NT2/D1 (cell line): ENCODE measurements at regions not wholly inside any gene's neighbourhood (a gene's known extent, or its start where the extent isn't known, plus 50 kb on each side); places are given as distances from the start of the nearest gene placed in this dataset.

Experiments
- SUZ12 ChIP-seq: IDR thresholded peaks from 2 replicates; pipeline ENCODE4 v1.6.1; 2011; ENCODE audit not compliant: insufficient read length, insufficient read depth; ENCODE audit errors: extremely low read depth
- YY1 ChIP-seq: IDR thresholded peaks from 2 replicates; pipeline ENCODE4 v1.6.1; 2011; ENCODE audit not compliant: insufficient read length, insufficient read depth
- ZNF274 ChIP-seq: IDR thresholded peaks from 2 replicates; pipeline ENCODE4 v1.6.1; 2011; ENCODE audit warnings: mild to moderate bottlenecking, low read depth, low read length

DNA sequence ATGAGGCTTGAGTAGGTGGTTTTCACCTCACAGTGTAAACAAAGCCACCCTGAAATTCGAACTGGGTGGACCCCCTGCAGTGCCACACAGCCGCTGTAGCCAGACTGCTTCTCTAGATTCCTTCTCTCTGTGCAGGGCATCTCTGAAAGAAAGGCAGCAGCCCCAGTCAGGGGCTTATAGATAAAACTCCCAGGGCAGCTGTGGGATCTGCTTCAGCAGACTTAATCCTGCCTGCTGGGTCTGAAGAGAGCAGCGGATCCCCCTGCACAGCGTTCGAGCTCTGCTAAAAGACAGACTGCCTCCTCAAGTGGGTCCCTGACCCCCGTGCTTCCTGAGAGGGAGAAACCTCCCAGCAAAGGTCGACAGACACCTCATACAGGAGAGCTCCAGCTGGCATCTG lies 71.4 kb downstream of the CARTPT start:
- TF ChIP-seq YY1 = no peak
- TF ChIP-seq SUZ12 = no peak
- TF ChIP-seq ZNF274 = no peak
